ENCODE measurements at regions not wholly inside any gene's neighbourhood (a gene's known extent, or its start where the extent isn't known, plus 50 kb on each side); places are given as distances from the start of the nearest gene placed in this dataset.
A peak's percentile ranks its signal among the peaks of the same experiment; 100 is the strongest.
"Not testable (repeated sequence)": the region's sequence is repeated elsewhere in the genome, so short reads cannot be mapped to it uniquely, and the experiment has no call there.

- WGBS, 4 donors, result 66 to 77% (median 72%) methylated on average over 8 to 18 of the region's 18 CpGs
- Histone ChIP-seq H3K36me3 (replicated peaks in 1 of 2) (no peaks in the 10 kb centered on the region), H3K27ac (no peak overlapping the region), H3K27me3 (no peaks in the 10 kb centered on the region), H3K4me3 (no peak overlapping the region), H3K4me1 (replicated peaks in 1 of 2) (no peaks in the 10 kb centered on the region), H3K9me3 (replicated peaks in 1 of 3) (no peaks in the 10 kb centered on the region)
- peak in 3 of 7 donors; percentile 3 to 35 (median 9) for DNase-seq
- TF ChIP-seq POLR2A (IDR thresholded peaks at IDR 0.05), result no peak
- TF ChIP-seq, protein P1, sequence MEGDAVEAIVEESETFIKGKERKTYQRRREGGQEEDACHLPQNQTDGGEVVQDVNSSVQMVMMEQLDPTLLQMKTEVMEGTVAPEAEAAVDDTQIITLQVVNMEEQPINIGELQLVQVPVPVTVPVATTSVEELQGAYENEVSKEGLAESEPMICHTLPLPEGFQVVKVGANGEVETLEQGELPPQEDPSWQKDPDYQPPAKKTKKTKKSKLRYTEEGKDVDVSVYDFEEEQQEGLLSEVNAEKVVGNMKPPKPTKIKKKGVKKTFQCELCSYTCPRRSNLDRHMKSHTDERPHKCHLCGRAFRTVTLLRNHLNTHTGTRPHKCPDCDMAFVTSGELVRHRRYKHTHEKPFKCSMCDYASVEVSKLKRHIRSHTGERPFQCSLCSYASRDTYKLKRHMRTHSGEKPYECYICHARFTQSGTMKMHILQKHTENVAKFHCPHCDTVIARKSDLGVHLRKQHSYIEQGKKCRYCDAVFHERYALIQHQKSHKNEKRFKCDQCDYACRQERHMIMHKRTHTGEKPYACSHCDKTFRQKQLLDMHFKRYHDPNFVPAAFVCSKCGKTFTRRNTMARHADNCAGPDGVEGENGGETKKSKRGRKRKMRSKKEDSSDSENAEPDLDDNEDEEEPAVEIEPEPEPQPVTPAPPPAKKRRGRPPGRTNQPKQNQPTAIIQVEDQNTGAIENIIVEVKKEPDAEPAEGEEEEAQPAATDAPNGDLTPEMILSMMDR (IDR thresholded peaks at IDR 0.05), result no peak
- intact Hi-C loops (cut with DNase I), result no loop called here
Measured at GRCh38 chr14:105890474-105891220, 364.3 kb downstream of the TMEM121 start.

GRCh38 chr14:105891221-105891602 is 364.8 kb downstream of the TMEM121 start:
- no peak for DNase-seq
- Histone ChIP-seq H3K27me3 (no peaks in the 10 kb centered on the region), H3K4me1 (replicated peaks in 1 of 2) (no peaks in the 10 kb centered on the region), H3K4me3 (no peak overlapping the region), H3K27ac (no peak overlapping the region), H3K9me3 (replicated peaks in 1 of 3) (no peaks in the 10 kb centered on the region), H3K36me3 (replicated peaks in 1 of 2) (no peaks in the 10 kb centered on the region)
- WGBS, 4 donors, result 54 to 60% (median 57%) methylated on average over 4 to 15 of the region's 15 CpGs; no CpG with 5 or more reads in 1 of the 4 donors
- intact Hi-C loops (cut with DNase I), result no loop called here
- TF ChIP-seq, protein P1 (IDR thresholded peaks at IDR 0.05), result no peak
- TF ChIP-seq POLR2A (IDR thresholded peaks at IDR 0.05), result no peak

GRCh38 chr14:105891631-105892452 is 365.5 kb downstream of the TMEM121 start:
- H3K9me3 ChIP-seq (replicated peaks in 1 of 3), result no peaks in the 10 kb centered on the region
- no peaks in the 10 kb centered on the region for H3K4me1 ChIP-seq (replicated peaks in 1 of 2)
- intact Hi-C loops (cut with DNase I), result no loop called here
- TF ChIP-seq, protein P1 (IDR thresholded peaks at IDR 0.05), result no peak
- no peak for TF ChIP-seq POLR2A (IDR thresholded peaks at IDR 0.05)
- H3K36me3 ChIP-seq (replicated peaks in 1 of 2), result no peaks in the 10 kb centered on the region
- H3K27me3 ChIP-seq, result no peaks in the 10 kb centered on the region
- peak in 2 of 7 donors; percentile 5 to 33 for DNase-seq
- no peak overlapping the region for H3K27ac ChIP-seq
- 0 to 59% (median 52%) methylated on average over 1 to 18 of the region's 18 CpGs for WGBS, 4 donors
- H3K4me3 ChIP-seq, result no peak overlapping the region

GRCh38 chr14:105892453-105893441 is 366.4 kb downstream of the TMEM121 start:
- H3K9me3 ChIP-seq (replicated peaks in 1 of 3); H3K27ac ChIP-seq; intact Hi-C loops (cut with DNase I); H3K27me3 ChIP-seq; H3K4me3 ChIP-seq; H3K4me1 ChIP-seq (replicated peaks in 1 of 2); H3K36me3 ChIP-seq (replicated peaks in 1 of 2): not testable (repeated sequence)
- 62 to 66% (median 63%) methylated on average over 11 to 27 of the region's 27 CpGs for WGBS, 4 donors
- peak in 1 of 7 donors; percentile 1 for DNase-seq

- H3K4me1 ChIP-seq (replicated peaks in 1 of 2); DNase-seq; H3K36me3 ChIP-seq (replicated peaks in 1 of 2); H3K27me3 ChIP-seq; intact Hi-C loops (cut with DNase I); H3K4me3 ChIP-seq; H3K9me3 ChIP-seq (replicated peaks in 1 of 3); H3K27ac ChIP-seq: not testable (repeated sequence)
- WGBS, 4 donors, result 70 to 78% (median 74%) methylated on average over 7 to 10 of the region's 12 CpGs; no CpG with 5 or more reads in 1 of the 4 donors
Measured at GRCh38 chr14:105893686-105894085, 367.3 kb downstream of the TMEM121 start.
